ENCODE measurements at regions not wholly inside any gene's neighbourhood (a gene's known extent, or its start where the extent isn't known, plus 50 kb on each side); places are given as distances from the start of the nearest gene placed in this dataset.

- TF ChIP-seq CTCF (IDR thresholded peaks at IDR 0.05): no peak
- no peak for TF ChIP-seq POLR2AphosphoS5 (IDR thresholded peaks at IDR 0.05)
- TF ChIP-seq POLR2A (IDR thresholded peaks at IDR 0.05): no peak
- no peak for TF ChIP-seq EP300 (IDR thresholded peaks at IDR 0.05)
These were observed 174.6 kb downstream of the PCTP start for GRCh38 chr17:55925440-55925839.
